HEK293 (cell line): ENCODE measurements at regions not wholly inside any gene's neighbourhood (a gene's known extent, or its start where the extent isn't known, plus 50 kb on each side); places are given as distances from the start of the nearest gene placed in this dataset.

Source experiments
- TCF7L2 ChIP-seq: IDR thresholded peaks from 2 replicates; pipeline ENCODE4 v1.6.1; 2011; ENCODE audit warnings: low read depth, mild to moderate bottlenecking, inconsistent platforms, low read length, moderate library complexity, borderline replicate concordance
- YY1 ChIP-seq: fragments of 450-650 bp; formaldehyde crosslinking; IDR thresholded peaks from 2 replicates; pipeline ENCODE4 v1.5.1; 2018; ENCODE audit warnings: missing biosample characterization, missing genetic modification characterization
- ZNF341 ChIP-seq: fragments of 450-650 bp; formaldehyde crosslinking; IDR thresholded peaks from 2 replicates; pipeline ENCODE4; 2016; ENCODE audit warnings: low read depth, missing biosample characterization, missing genetic modification characterization
- ZNF501 ChIP-seq: fragments of 450-650 bp; formaldehyde crosslinking; IDR thresholded peaks from 2 replicates; pipeline ENCODE4 v1.5.1; 2016; ENCODE audit warnings: missing biosample characterization, missing genetic modification characterization
- TF ChIP-seq, protein P1 (sequence below): fragments of 450-650 bp; formaldehyde crosslinking; IDR thresholded peaks from 2 replicates; pipeline ENCODE4 v1.5.1; 2016; ENCODE audit warnings: missing biosample characterization, missing genetic modification characterization
- TF ChIP-seq, protein P2 (sequence below): fragments of 450-650 bp; IDR thresholded peaks from 2 replicates; pipeline ENCODE4 v1.5.1; 2018; ENCODE audit warnings: missing biosample characterization, mild to moderate bottlenecking, missing genetic modification characterization
- TF ChIP-seq, protein P3 (sequence below): fragments of 450-650 bp; formaldehyde crosslinking; IDR thresholded peaks from 2 replicates; pipeline ENCODE4 v1.5.1; 2016; ENCODE audit warnings: missing biosample characterization, missing genetic modification characterization

DNA sequence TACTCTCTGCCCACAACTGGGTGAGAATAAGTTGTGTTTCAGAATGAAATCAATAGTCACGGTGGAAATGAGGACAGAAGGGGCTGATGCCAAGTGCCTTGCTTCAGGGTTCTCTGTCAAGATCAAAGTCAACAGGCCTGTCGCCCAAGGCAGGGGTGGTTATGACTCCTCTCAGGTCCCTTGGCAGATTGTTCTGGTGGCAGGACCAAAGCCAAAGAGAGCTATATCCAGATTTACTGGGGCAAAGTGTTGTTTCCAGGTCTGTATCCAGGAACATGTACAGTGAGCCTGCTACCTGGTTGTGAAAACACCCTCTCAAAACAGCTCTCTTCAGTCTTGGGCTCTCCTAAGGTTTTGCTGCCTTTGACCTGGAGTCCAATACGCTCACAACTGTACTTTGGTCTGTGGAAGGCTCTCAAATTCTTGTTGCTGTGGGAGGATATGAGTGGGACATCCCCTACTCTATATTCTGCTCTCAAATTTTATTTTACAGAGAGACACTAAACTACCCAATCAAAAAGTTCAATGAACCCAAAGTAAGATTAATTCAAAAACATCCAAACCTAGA, 175.1 kb upstream of the ETV3 start:
- TF ChIP-seq, protein P1, sequence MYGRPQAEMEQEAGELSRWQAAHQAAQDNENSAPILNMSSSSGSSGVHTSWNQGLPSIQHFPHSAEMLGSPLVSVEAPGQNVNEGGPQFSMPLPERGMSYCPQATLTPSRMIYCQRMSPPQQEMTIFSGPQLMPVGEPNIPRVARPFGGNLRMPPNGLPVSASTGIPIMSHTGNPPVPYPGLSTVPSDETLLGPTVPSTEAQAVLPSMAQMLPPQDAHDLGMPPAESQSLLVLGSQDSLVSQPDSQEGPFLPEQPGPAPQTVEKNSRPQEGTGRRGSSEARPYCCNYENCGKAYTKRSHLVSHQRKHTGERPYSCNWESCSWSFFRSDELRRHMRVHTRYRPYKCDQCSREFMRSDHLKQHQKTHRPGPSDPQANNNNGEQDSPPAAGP (tag by site-specific recombination) = no peak
- TF ChIP-seq ZNF501 (tag by site-specific recombination) (no peak), YY1 (tag by site-specific recombination) (no peak), ZNF341 (no peak), TCF7L2 (no peak)
- TF ChIP-seq, protein P2, sequence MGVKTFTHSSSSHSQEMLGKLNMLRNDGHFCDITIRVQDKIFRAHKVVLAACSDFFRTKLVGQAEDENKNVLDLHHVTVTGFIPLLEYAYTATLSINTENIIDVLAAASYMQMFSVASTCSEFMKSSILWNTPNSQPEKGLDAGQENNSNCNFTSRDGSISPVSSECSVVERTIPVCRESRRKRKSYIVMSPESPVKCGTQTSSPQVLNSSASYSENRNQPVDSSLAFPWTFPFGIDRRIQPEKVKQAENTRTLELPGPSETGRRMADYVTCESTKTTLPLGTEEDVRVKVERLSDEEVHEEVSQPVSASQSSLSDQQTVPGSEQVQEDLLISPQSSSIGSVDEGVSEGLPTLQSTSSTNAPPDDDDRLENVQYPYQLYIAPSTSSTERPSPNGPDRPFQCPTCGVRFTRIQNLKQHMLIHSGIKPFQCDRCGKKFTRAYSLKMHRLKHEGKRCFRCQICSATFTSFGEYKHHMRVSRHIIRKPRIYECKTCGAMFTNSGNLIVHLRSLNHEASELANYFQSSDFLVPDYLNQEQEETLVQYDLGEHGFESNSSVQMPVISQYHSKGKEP (tag by site-specific recombination) = no peak
- TF ChIP-seq, protein P3, sequence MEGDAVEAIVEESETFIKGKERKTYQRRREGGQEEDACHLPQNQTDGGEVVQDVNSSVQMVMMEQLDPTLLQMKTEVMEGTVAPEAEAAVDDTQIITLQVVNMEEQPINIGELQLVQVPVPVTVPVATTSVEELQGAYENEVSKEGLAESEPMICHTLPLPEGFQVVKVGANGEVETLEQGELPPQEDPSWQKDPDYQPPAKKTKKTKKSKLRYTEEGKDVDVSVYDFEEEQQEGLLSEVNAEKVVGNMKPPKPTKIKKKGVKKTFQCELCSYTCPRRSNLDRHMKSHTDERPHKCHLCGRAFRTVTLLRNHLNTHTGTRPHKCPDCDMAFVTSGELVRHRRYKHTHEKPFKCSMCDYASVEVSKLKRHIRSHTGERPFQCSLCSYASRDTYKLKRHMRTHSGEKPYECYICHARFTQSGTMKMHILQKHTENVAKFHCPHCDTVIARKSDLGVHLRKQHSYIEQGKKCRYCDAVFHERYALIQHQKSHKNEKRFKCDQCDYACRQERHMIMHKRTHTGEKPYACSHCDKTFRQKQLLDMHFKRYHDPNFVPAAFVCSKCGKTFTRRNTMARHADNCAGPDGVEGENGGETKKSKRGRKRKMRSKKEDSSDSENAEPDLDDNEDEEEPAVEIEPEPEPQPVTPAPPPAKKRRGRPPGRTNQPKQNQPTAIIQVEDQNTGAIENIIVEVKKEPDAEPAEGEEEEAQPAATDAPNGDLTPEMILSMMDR (tag by site-specific recombination) = no peak
